GM23248 (cell line): ENCODE measurements at regions not wholly inside any gene's neighbourhood (a gene's known extent, or its start where the extent isn't known, plus 50 kb on each side); places are given as distances from the start of the nearest gene placed in this dataset.

Experiments used
- EZH2 ChIP-seq: fragments of 200-600 bp; sonication (generic); IDR thresholded peaks from 2 replicates; pipeline ENCODE4 v1.6.1; 2018; ENCODE audit warnings: antibody characterized with exemption, mild to moderate bottlenecking; ENCODE audit not compliant: insufficient read depth, poor library complexity, severe bottlenecking
- EZH2phosphoT487 ChIP-seq: fragments of 200-600 bp; sonication (generic); IDR thresholded peaks from 2 replicates; pipeline ENCODE4 v1.6.1; 2018; ENCODE audit warnings: antibody characterized with exemption, moderate library complexity, mild to moderate bottlenecking, low read depth; ENCODE audit not compliant: insufficient read depth

GRCh38 chr11:122478986-122479385 lies 176.5 kb upstream of the UBASH3B start:
- TF ChIP-seq EZH2 (no peak), EZH2phosphoT487 (no peak)
